Pons (tissue), 1 donor: ENCODE measurements at regions not wholly inside any gene's neighbourhood (a gene's known extent, or its start where the extent isn't known, plus 50 kb on each side); places are given as distances from the start of the nearest gene placed in this dataset.
"Not testable (repeated sequence)": the region's sequence is repeated elsewhere in the genome, so short reads cannot be mapped to it uniquely, and the experiment has no call there.

ENCODE experiments used
- DNase-seq: peaks from one replicate; pipeline ENCODE4 v3.0.0-alpha.2; 2016; ENCODE audit warnings: low spot score

DNA sequence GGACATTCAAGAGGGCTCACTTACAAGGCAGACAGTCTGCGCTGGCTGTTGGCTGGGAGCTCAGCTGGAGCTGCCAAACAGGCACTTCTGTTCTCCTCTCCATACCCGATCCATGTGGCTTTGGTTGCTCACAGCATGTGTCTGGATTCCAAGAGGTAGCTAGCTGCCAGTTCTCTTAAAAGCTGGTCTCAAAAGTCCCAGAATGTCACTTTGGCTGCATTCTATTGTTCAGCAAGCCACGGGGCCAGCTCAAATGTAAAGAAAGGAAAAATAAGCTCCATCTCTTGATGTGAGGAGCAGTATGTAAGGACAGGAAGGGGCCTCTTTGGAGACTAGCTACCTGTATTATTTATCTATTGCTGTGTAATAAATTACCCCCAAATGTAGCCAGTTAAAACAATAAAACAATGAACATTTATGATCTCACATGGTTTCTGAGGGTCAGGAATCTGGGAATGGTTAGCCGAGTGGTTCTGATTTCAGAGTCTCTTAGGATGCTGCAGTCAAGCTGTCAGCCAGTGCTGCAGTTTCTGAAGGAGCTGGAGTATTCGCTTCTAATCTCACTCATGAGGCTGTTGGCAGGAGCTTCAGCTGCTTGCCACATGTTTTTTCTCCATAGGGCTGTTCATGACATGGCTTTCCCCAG, 112.7 kb upstream of the CLINT1 start:
- DNase-seq = peak; percentile 40

DNA sequence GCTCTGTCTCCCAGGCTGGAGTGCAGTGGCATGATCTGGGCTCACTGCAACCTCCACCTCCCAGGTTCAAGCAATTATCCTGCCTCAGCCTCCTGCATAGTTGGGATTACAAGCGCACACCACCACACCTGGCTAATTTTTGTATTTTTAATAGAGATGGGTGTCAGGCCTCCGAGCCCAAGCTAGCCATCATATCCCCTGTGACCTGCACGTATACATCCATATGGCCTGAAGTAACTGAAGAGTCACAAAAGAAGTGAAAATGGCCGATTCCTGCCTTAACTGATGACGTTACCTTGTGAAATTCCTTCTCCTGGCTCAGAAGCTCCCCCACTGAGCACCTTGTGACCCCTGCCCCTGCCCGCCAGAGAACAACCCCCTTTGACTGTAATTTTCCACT, 109.6 kb upstream of the CLINT1 start:
- DNase-seq = not testable (repeated sequence)

DNA sequence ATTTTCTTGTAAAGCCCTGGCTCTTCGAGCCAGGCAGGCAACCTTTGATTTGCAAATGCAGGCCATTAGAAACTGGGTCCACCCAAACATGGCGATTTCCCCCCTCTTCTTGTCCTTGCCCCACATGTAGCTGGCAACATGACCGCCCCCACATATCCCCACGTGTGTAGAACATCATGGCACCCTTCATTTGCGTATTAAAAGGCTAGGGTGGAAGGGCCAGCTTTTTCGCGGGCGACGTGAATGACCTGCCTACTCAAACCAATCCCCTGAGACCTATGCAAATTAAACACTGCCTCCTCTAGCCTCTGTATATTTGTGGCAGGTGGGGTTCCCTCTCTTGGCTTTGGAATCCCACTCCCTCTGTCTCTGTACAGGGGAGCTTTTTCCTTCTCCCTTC, 107.0 kb upstream of the CLINT1 start:
- no peak for DNase-seq

DNA sequence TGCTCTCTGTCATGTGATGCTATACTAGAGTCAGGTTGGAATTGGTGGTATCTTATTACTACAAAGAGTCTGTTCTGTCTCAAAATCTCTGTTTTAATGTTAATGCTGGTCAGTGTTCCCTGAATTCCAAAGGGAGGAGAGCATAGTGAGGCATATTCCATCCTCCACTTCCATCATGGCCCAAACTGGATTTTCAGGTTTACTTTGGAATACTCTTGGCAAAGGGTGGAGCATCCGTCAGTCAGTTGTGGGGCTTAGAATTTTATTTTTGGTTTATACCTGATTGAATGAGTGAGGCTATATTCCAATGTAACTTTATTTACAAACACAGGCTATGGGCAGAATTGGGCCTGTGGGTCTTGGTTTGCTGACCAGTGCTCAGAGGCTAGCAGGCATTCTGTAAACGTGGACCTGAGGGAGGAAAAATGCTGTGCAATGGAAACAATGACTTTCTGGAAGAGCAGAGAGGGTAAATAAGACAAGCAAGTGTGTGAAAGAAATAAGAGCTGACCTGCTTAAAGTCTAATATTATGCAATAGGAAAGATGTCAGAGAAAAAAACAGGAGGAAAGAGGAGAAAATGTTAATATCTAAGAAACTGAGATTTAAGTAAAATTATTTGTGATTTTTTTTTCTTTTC, 106.2 kb upstream of the CLINT1 start:
- DNase-seq = no peak

DNA sequence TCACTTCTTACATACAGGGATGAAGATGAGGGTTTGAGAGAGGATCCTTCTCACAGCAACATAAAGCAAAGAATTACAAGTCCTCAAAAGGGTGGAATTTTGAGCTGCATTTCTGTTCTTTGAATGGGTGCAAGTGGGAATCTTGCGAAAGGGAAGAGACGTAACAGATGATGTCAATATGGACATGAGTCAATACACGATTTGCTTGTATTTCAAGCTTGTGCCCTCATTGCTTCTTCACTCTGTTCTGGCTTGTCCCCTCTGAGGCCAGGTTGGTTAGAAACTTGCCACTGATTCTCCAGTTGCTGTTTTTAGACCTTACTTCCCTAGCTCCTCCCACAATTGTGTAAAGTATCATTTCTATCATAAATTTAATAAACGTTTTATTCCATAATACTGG, 104.8 kb upstream of the CLINT1 start:
- DNase-seq = no peak

DNA sequence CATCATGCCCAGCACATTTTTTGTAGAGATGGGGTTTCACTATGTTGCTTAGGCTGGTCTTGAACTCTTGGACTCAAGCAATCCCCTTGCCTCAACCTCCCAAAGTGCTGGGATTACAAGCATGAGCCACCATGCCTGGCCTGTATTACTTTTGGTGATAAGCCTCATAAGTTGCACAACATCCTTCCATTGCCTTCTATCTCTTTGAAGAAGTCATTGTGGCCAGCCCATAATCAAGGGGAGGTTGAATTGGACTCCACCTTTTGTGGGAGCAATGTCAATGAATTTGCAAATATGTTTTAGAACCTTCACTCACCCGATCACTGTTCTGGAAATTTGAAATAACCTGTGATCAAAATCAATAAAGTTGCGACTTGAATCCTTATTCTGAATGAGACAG, 104.3 kb upstream of the CLINT1 start:
- no peak for DNase-seq

DNA sequence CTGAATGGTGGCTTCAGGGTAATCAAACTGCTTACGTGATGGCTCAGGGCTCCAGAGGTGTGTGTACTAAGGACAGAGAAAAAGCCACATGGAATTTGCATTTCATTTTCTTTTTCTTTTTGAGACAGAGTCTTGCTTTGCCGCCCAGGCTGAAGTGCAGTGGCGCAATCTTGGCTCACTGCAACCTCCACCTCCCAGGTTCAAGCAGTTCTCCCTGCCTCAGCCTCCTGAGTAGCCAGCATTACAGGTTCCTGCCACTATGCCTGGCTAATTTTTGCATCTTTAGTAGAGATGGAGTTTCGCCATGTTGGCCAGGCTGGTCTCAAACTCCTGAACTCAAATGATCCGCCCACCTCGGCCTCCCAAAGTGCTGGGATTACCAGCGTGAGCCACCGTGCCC, 103.7 kb upstream of the CLINT1 start:
- DNase-seq = not testable (repeated sequence)

DNA sequence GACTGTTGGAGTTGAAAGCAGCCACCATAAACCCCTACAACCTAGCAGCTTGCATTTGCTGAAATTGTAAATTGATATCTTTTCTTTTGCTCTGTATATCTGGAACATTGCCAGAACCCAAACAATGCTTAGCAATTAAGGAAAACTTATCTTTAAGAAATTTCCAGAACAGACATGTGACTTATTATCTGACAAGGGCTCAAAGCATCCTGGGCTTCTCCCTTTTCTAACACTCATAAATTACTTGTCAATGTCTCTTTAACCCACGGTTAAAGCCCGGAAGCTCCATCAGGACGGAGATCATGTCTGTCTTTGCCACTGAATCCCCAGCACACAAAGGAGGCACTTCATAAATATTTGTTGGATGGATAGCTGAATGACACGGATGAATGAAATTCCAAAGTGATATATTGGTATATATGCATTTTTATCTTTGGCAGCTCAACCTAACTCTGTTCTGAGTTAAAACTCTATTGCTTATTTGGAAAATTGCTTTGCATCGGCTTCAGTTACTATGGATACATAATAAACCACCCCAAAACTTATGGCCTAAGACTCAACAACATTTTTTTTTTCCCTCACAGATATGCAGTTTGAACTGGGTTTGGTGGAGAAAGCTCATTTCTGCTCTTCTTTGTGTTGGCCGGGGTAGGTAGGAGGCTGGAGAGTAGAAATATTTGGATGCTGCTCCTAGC, 103.1 kb upstream of the CLINT1 start:
- DNase-seq = no peak

DNA sequence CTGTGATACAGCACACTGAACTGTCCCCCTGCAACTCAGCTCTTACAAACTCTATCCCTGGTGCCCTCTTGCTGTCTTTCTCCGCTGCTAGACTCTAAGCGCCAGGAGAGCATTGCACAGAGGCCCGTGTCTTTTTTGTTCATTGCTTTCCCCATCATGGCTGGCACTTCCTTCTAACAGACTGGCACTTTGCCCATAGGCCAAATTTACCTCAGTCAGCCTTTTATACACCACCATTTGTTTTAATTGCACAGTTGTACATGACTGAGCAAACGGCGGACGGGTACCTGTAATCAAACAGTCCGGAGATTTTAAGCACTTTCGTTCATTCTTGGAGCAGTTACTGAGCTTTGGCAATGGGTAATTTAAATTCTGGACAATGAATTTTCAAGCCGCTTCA, 102.2 kb upstream of the CLINT1 start:
- DNase-seq = no peak

DNA sequence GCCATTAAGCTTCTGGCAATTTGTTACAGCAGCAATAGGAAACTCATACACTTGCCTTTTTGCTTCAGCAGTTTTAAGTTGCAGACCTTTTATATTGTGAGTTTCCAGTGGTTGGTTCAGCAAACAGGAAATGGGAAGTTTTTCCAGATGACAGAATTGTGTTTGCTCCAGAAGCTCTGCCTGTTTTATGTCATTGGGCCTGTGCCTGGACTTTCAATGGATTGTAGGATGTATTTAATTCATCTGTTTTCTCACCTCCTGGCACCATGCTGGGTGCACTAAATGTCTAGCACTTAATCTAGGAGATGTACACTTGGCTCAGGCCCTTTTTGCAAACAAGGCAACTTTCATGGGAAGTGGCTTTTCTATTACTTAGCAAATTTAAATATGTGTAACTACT, 100.4 kb upstream of the CLINT1 start:
- no peak for DNase-seq

DNA sequence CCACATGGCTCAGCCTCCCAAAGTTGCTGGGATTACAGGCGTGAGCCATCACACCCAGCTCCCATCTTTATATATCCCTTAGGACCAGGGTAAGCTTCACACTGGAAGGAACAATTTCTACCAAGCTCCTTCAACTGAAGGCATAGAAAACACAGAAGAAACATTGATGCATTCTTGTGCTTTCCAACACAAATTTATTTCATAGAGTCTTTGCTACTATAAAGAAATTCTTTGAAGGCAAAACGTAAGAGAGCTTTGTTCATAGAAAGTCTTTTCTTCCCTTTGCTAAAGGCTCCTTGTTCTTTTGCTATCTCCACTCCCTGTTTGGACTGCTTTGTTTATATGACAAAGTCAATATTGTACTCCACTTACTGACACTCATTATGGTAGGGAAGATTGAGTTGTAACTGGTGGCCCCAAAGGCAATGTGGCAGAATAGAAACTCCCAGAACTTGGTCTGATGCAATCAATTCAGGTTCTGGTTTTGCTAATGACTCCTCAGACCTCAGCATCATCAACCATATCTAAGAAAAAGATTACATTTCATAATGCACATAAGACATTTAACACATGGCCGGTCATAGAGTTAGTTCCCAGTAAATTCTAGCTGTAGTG, 97.4 kb upstream of the CLINT1 start:
- peak; percentile 93 for DNase-seq

DNA sequence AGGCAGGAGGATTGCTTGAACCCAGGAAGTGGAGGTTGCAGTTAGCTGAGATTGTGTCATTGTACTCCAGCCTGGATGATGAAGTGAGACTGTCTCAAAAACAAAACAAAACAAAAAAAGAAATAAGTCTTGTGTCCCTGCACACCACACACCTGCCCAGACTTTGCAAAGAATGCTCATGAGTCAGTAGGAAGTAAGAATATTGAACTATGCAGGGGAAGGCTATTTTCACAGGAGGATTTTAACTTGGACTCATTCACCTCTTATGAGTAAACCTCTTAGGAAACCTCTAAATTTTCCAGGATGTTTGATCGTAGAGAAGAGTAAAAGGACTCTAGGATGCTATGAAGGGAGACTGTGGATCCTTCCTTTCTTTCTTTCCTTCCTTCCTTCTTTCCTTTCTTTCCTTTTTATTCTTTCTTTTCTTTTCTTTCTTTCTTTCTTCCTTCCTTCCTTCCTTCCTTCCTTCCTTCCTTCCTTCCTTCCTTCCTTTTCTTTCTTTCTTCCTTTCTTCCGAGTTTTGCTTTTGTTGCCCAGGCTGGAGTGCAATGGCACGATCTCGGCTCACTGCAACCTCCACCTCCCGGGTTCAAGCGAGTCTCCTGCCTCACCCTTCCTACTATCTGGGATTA, 96.7 kb upstream of the CLINT1 start:
- DNase-seq = no peak

DNA sequence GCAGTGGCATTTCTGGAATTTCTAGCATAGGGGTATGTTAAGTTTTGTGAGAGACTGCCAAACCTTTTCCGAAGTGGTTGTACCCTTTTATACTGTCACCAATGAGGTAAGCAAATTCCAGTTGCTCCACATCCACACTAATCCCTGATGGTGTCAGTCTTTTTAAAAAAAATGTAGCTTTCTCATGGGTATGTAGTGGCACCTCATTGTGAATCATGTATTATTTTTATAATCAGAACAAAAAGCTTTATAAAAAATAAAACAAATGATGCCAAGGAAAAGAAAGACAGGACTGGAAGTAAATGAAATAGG, 93.4 kb upstream of the CLINT1 start:
- DNase-seq = no peak

DNA sequence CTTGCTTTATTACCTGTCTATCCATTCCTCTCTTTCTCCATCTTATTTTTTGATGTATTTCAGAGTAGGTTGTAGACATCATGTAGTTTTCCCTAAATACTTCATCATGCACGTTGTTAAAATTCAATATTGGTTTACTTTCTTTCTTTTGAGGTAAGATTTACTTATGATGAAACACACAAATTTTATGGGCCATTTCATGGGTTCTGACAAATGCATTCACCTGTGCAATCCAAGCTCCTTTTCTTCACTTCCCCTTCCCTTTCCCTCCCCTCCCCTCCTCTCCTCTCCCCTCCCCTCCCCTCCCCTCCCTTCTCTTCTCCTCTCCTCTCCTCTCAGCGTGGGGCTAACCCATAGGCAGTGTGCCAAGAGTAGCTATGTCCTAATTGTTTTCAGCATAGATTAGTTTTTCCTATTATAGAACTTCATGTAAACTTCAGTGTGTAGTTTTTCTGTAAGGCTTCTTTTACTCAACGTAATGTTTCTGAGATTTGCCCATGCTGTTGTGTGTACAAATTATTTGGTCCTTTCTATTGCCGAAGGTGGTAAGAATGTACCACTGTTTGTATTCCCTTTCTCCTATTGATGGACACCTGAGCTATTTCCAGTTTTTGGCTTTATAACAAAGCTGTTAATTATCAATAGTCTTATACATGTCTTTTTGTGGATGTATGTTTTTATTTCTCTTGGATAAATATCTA, 92.9 kb upstream of the CLINT1 start:
- DNase-seq = no peak

DNA sequence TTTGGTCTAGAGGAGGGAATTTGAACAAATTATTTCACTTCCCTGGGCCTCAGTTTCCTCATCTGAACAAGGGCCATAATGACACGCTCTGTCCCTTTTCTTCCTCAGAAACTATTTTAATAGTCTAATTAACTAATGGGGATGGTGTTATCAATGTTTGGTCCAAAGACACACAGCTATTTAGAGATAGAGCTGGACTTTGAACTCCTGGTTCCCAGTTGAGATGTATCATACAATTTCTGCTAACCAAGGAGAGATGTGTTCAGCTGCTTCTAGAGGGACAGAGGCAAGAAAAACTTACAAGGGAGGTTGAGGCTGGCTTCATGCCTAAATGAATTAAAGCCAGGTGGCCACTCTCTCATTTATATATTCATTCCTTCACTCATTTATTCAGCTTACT, 90.6 kb upstream of the CLINT1 start:
- no peak for DNase-seq

DNA sequence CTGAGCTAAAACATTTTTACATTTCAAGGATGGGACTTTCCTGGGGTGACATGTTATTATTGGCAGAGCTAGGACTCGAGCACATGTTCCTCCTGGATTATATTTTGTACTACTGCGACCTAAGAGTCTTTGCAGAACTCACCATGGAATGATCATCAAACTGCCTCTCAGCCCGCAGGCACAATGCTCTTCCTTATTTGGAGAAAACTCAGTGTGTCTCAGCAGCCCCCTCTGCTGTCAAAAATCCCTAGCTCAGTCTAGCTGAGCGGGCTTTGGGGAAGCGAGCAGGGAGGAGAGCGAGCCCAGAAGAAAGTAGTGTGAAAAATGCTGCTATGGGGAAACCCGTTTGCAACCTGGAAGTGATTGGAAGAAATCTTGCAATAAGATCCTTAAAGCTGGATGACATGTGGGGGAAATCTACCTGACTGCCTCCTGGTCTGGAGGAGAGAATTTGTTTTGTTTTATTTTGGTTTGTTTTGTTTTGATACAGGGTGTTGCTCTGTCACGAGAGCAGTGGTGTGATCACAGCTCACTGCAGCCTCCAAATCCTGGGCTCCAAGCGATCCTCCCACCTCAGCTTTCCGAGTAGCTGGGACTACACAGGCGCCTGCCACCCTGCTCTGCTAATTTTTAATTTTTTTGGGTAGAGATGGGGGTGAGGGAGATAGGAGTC, 89.9 kb upstream of the CLINT1 start:
- DNase-seq = peak; percentile 95

DNA sequence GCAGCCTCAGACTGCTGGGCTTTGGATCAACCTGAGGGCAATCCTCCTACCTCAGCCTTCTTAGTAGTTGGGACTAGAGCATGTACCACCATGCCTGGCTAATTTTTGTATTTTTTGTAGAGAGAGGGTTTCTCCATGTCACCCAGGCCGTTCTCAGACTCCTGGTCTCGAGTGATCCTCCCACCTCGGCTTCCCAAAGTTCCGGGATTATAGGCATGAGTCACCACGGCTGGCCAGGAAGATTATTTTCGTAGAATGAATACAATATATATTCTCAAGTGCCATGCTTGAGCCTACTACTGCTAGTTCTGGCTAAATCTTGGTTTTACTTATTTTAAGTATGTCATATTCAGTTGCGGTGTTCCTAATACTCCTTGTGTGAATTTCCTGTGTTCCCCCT, 88.2 kb upstream of the CLINT1 start:
- no peak for DNase-seq

DNA sequence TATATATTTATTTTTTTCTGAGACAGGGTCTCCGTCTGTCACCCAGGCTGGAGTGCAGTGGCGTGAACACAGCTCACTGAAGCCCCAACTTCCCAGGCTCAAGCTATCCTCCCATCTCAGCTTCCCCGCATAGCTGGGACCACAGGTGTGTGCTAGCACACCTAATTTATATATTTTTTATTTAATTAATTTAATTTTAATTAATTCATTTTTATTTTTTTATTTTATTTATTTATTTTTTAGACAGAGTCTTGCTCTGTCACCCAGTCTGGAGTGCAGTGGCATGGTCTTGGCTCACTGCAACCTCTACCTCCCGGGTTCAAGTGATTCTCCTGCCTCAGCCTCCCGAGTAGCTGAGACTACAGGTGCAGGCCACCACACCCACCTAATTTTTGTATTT, 86.9 kb upstream of the CLINT1 start:
- DNase-seq = not testable (repeated sequence)

DNA sequence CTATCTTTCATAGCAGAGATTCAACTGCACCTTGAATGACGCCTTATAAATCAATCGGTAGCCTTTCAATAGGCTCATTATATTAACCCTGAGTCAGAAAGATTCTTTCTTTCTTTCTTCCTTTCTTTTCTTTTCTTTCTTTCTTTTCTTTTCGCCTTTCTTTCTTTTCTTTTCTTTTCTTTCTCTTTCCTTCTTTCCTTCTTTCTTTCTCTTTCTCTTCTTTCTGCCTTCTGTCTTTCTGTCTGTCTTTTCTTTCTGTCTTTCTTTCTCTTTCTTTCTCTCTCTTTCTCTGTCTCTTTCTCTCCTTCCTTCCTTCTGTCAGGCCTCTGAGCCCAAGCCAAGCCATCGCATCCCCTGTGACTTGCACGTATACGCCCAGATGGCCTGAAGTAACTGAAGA, 86.0 kb upstream of the CLINT1 start:
- no peak for DNase-seq

DNA sequence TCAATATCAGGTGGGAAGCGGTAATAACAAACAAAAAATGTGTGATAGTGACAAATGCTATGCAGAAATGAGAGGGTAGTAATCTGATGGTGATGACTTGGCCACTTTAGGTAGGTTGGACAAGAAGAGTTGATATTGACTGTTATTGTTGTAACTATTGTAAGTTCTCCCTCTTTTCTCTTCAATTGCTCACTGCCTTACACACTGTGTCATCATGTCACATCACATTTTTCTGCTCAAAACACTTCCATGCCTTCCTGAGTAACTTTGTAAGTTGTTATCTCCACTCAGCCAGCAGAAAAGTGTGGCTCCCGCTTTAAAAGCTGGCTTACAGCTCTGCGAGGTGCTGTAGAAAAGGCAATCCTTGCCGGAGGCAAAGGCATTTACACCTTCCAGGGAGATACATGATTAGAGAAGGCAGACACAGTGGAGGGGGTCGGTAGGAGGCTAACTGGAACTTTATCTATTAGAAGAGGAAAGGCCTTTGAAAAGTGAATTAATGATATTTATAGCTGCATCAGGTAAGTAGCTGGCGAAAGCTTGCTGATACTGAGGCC, 85.2 kb upstream of the CLINT1 start:
- no peak for DNase-seq

DNA sequence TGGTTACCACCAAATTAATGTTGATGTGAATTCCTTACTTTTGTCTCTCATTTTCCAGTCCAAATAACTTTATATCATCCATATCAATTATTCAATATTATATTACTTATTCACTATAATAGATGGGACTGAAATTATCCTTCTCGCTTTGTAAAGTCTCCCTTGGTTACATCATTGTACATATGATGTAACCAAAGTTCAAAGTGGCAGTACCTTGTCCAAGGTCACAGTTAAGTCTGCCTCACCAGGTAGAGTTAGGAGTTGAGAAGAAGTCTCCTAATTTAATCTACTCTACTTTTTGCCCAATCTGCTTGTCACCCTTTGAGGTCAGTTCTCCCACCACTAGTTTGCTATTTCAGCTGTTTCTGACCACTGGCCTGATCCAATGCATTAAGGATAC, 83.7 kb upstream of the CLINT1 start:
- no peak for DNase-seq
